Sigmoid colon (tissue), 6 donors: ENCODE measurements at regions not wholly inside any gene's neighbourhood (a gene's known extent, or its start where the extent isn't known, plus 50 kb on each side); places are given as distances from the start of the nearest gene placed in this dataset.

Experiments used
- DNase-seq: peaks from one replicate; pipeline ENCODE4 v3.0.0-alpha.2; 2019
- H3K27ac ChIP-seq, 4 donors: fragments of 200-600 bp; sonication (generic); one replicate each; pipeline ENCODE4 v1.5.1; 2016 to 2019; ENCODE audit warnings: mild to moderate bottlenecking in 1 of 4
- H3K27me3 ChIP-seq, 3 donors: fragments of 200-600 bp; sonication (generic); one replicate each; pipeline ENCODE4 v1.5.1; 2019; ENCODE audit warnings: mild to moderate bottlenecking in 1 of 3
- H3K36me3 ChIP-seq, 4 donors: fragments of 200-600 bp; sonication (generic); one replicate each; pipeline ENCODE4 v1.5.1; 2016 to 2019
- H3K4me1 ChIP-seq, 4 donors: fragments of 200-600 bp; sonication (generic); one replicate each; pipeline ENCODE4 v1.5.1; 2017 to 2019
- H3K4me3 ChIP-seq, 4 donors: fragments of 200-600 bp; sonication (generic); one replicate each; pipeline ENCODE4 v1.5.1; 2017 to 2019; ENCODE audit warnings: mild to moderate bottlenecking in 2 of 4, moderate library complexity in 1 of 4
- H3K9me3 ChIP-seq, 4 donors: fragments of 200-600 bp in 3 of 4; sonication (generic) in 3 of 4; one replicate each; pipeline versions ENCODE4 v1.5.1 to v1.6.1; 2013 to 2019
- CTCF ChIP-seq, 4 experiments: fragments of 450-650 bp in 3 of 4; fragments of 200-600 bp in 1 of 4; IDR thresholded peaks; one replicate each; pipeline ENCODE4 v1.5.1; 2016 to 2019; ENCODE audit warnings: antibody characterized with exemption in 4 of 4, mild to moderate bottlenecking in 3 of 4, moderate library complexity in 2 of 4
- EP300 ChIP-seq, 4 donors: sonication (generic); formaldehyde crosslinking; IDR thresholded peaks; one replicate each; pipeline ENCODE4 v1.6.1; 2017; ENCODE audit warnings: antibody characterized with exemption in 4 of 4
- POLR2A ChIP-seq, 2 donors: fragments of 450-650 bp; IDR thresholded peaks; one replicate each; pipeline ENCODE4 v1.6.1; 2016; ENCODE audit warnings: antibody characterized with exemption in 2 of 2, mild to moderate bottlenecking in 2 of 2, moderate library complexity in 2 of 2
- POLR2AphosphoS5 ChIP-seq, 4 donors: sonication (generic); formaldehyde crosslinking; IDR thresholded peaks; one replicate each; pipeline ENCODE4 v1.6.1; 2017; ENCODE audit warnings: antibody characterized with exemption in 4 of 4
- WGBS, 2 donors: extraction: QIAGEN DNeasy Blood & Tissue Kit; methylation state at CpG; one replicate each; pipeline ENCODE4 v1.1.7; 2013; 5-methylcytosine and 5-hydroxymethylcytosine counted together
- intact Hi-C: fragments of 100-400 bp; cut with DNase I; formaldehyde crosslinking; loops from one replicate; pipeline ENCODE4 v1.15.1; 2023
- donor health status: healthy with polysubstance abuse.
- donor health status: healthy.

- Histone ChIP-seq H3K27me3 (no peaks in the 10 kb centered on the region), H3K4me1 (peaks cover 0 to 18% (median 13%) of the 10 kb centered on the region in 4 donors), H3K4me3 (no peak overlapping the region), H3K36me3 (no peaks in the 10 kb centered on the region), H3K27ac (no peak overlapping the region), H3K9me3 (no peaks in the 10 kb centered on the region)
- intact Hi-C loops = no loop called here
- DNase-seq = no peak
- TF ChIP-seq CTCF (IDR thresholded peaks at IDR 0.05) = no peak
- no peak for TF ChIP-seq EP300 (IDR thresholded peaks at IDR 0.05)
- TF ChIP-seq POLR2A (IDR thresholded peaks at IDR 0.05) = no peak
- 36 to 57% methylated on average over 3 of the region's 3 CpGs for WGBS, 2 donors
Observed at GRCh38 chr10:28881171-28881882, 204.0 kb downstream of the BAMBI start.

- 91 to 95% methylated on average over 8 of the region's 8 CpGs for WGBS, 2 donors
- Histone ChIP-seq H3K4me3 (no peak overlapping the region), H3K27me3 (no peaks in the 10 kb centered on the region), H3K27ac (no peak overlapping the region), H3K4me1 (peaks cover 0 to 18% (median 13%) of the 10 kb centered on the region in 4 donors), H3K36me3 (no peaks in the 10 kb centered on the region), H3K9me3 (no peaks in the 10 kb centered on the region)
- TF ChIP-seq EP300 (IDR thresholded peaks at IDR 0.05) (no peak), POLR2A (IDR thresholded peaks at IDR 0.05) (no peak), CTCF (IDR thresholded peaks at IDR 0.05) (no peak), POLR2AphosphoS5 (IDR thresholded peaks at IDR 0.05) (no peak)
- no peak for DNase-seq
- intact Hi-C loops = no loop called here
Observed at GRCh38 chr10:28883741-28884423, 206.6 kb downstream of the BAMBI start.

- TF ChIP-seq EP300 (IDR thresholded peaks at IDR 0.05) (no peak), POLR2A (IDR thresholded peaks at IDR 0.05) (no peak), POLR2AphosphoS5 (IDR thresholded peaks at IDR 0.05) (no peak)
- H3K4me3 ChIP-seq = no peak overlapping the region
- 88 to 92% methylated on average over 5 of the region's 5 CpGs for WGBS, 2 donors
- H3K36me3 ChIP-seq = no peaks in the 10 kb centered on the region
- no peaks in the 10 kb centered on the region for H3K9me3 ChIP-seq
- H3K4me1 ChIP-seq = peaks cover 0 to 5% (median 2%) of the 10 kb centered on the region in 4 donors
- no peak for DNase-seq
- H3K27ac ChIP-seq = no peak overlapping the region
- H3K27me3 ChIP-seq = no peaks in the 10 kb centered on the region
- intact Hi-C loops = no loop called here
Observed at GRCh38 chr10:28890121-28890950, 213.0 kb downstream of the BAMBI start.

GRCh38 chr10:28891058-28891713, 213.9 kb downstream of the BAMBI start:
- Histone ChIP-seq H3K27ac (no peak overlapping the region), H3K4me3 (no peak overlapping the region), H3K9me3 (no peaks in the 10 kb centered on the region), H3K36me3 (no peaks in the 10 kb centered on the region), H3K27me3 (no peaks in the 10 kb centered on the region), H3K4me1 (peaks cover 0 to 5% (median 2%) of the 10 kb centered on the region in 4 donors)
- TF ChIP-seq POLR2A (IDR thresholded peaks at IDR 0.05) = no peak
- no peak for TF ChIP-seq POLR2AphosphoS5 (IDR thresholded peaks at IDR 0.05)
- TF ChIP-seq CTCF (IDR thresholded peaks at IDR 0.05) = no peak
- TF ChIP-seq EP300 (IDR thresholded peaks at IDR 0.05) = no peak
- WGBS, 2 donors = 78 to 84% methylated on average over 6 of the region's 6 CpGs
- no peak for DNase-seq
- intact Hi-C loops = no loop called here
